RWPE1 (cell line): ENCODE measurements at regions not wholly inside any gene's neighbourhood (a gene's known extent, or its start where the extent isn't known, plus 50 kb on each side); places are given as distances from the start of the nearest gene placed in this dataset.
"Not testable (repeated sequence)": the region's sequence is repeated elsewhere in the genome, so short reads cannot be mapped to it uniquely, and the experiment has no call there.

ENCODE experiments used
- CTCF ChIA-PET: fragments of 350-600 bp; sonication (Branson Sonifier 250); formaldehyde crosslinking; extraction: SDS; loops from one replicate; lab custom pipeline; 2021; lab: Yijun Ruan, JAX
- POLR2A ChIA-PET: fragments of 400-600 bp; formaldehyde crosslinking; extraction: SDS; loops from one replicate; lab custom pipeline; 2020; ENCODE audit warnings: antibody characterized with exemption; ENCODE audit not compliant: low non-redundant PET; lab: Yijun Ruan, JAX
- DNase-seq: peaks from one replicate; pipeline ENCODE4 v3.0.0; 2012; ENCODE audit warnings: low spot score
- H3K27ac ChIP-seq: fragments of 450-650 bp; 2 replicates; pipeline ENCODE4 v1.5.1; 2017
- CTCF ChIP-seq: fragments of 450-650 bp; conservative IDR thresholded peaks from 2 replicates; pipeline ENCODE4 v1.5.1; 2017; ENCODE audit warnings: low read depth, mild to moderate bottlenecking

DNA sequence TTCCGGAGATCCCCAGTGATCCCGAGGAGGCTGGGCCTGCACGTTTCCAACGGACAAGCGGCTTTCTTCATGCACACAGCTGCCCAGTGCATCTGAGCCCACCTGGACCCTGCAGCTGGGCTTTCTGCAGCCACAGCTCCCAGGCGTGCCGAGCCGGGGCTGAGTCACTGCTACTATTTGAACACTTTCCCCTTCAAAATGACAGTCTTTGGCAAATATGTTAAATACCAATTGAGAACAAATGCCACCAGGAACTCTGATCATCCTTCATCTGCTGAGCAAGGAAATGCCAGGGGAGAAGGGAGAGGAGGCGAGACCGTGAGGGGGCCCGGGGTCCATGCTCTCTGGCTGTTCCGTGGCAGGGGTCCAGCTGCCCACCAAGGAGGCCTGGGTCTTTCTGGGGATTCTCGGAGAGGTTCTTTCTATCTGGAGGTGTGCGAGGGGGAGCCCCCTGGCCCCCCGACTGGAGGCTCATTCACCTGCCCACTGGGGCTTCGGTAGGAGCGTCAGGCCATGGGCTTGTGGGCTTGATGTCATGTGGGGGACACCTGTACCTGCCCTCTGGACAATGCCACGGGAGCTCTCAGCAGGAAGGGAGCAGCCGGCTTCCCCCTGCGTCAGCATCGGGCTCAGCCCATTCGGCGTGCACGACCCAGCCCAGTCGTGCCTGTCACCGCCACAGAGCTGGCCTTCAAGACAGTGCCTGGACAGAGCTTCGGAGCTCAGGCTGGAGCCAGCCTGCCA, 159.6 kb downstream of the CTTN start:
- H3K27ac ChIP-seq, result no peak overlapping the region
- DNase-seq, result no peak
- no peak for TF ChIP-seq CTCF
- POLR2A ChIA-PET, result no interaction called here
- CTCF ChIA-PET, result interaction anchor here (0.6 kb wide), 1 partner anchor 572 kb away, joined by 3 read pairs; no protein-coding TSS in a partner anchor

DNA sequence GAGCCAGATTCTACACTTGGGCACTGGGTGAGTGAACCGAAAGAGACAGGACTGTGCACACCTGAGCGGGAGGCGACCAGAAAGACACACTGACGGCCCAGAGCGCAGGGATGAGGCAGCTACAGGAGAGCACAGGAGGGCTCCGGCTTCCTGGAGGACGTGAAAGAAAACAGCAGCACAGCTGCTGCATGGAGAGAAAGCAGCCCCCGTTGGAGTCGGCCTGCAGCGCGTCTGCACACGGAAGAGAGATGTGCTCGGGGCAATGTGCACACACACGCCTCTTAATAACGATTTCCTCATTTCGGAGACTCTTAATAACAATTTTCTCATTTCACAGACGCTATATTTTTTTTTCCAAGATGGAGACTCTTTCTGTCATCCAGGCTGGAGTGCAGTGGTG, 160.4 kb downstream of the CTTN start:
- no peak for DNase-seq
- POLR2A ChIA-PET, result no interaction called here
- no peak for TF ChIP-seq CTCF
- CTCF ChIA-PET, result no interaction called here
- H3K27ac ChIP-seq, result no peak overlapping the region

GRCh38 chr11:70559516-70559915, 161.2 kb downstream of the CTTN start:
- ChIA-PET CTCF (no interaction called here), POLR2A (interaction anchor here (0.7 kb wide), 1 partner anchor 38 kb away, joined by 3 read pairs; no protein-coding TSS in a partner anchor)
- DNase-seq, result no peak
- H3K27ac ChIP-seq, result no peak overlapping the region
- no peak for TF ChIP-seq CTCF

GRCh38 chr11:70560621-70561020, 162.3 kb downstream of the CTTN start:
- DNase-seq, H3K27ac ChIP-seq, CTCF ChIA-PET: not testable (repeated sequence)
- POLR2A ChIA-PET, result interaction anchor here (0.7 kb wide), 1 partner anchor 11 kb away, joined by 3 read pairs; no protein-coding TSS in a partner anchor

- no peak for TF ChIP-seq CTCF
- H3K27ac ChIP-seq, result no peak overlapping the region
- no peak for DNase-seq
- CTCF ChIA-PET, result interaction anchor here (0.7 kb wide), 1 partner anchor 32 kb away, joined by 3 read pairs; no protein-coding TSS in a partner anchor
- POLR2A ChIA-PET, result no interaction called here
Measured at GRCh38 chr11:70566768-70567530, 168.6 kb downstream of the CTTN start.

GRCh38 chr11:70567680-70568034, 169.3 kb downstream of the CTTN start:
- no peak for TF ChIP-seq CTCF
- ChIA-PET CTCF (interaction anchor here (0.7 kb wide), 1 partner anchor 33 kb away, joined by 3 read pairs; no protein-coding TSS in a partner anchor), POLR2A (no interaction called here)
- no peak for DNase-seq
- peak overlapping the region; percentile 48 for H3K27ac ChIP-seq
